SH-SY5Y (cell line): ENCODE measurements at regions not wholly inside any gene's neighbourhood (a gene's known extent, or its start where the extent isn't known, plus 50 kb on each side); places are given as distances from the start of the nearest gene placed in this dataset.

Experiments used
- GATA2 ChIP-seq: IDR thresholded peaks from 2 replicates; pipeline ENCODE4 v1.6.1; 2011; ENCODE audit warnings: mild to moderate bottlenecking, low read depth, low read length
- GATA3 ChIP-seq: IDR thresholded peaks from 2 replicates; pipeline ENCODE4 v1.6.1; 2011; ENCODE audit warnings: low read depth, mild to moderate bottlenecking, low read length, moderate library complexity

- TF ChIP-seq GATA2 (no peak), GATA3 (no peak)
Measured at GRCh38 chr2:16402891-16403290, 262.7 kb downstream of the CYRIA start.
